GM13976 (cell line): ENCODE measurements at regions not wholly inside any gene's neighbourhood (a gene's known extent, or its start where the extent isn't known, plus 50 kb on each side); places are given as distances from the start of the nearest gene placed in this dataset.

Experiments
- DNase-seq: peaks from one replicate; pipeline ENCODE4 v3.0.0; 2012; ENCODE audit warnings: low spot score
- in situ Hi-C: fragments of 300-500 bp; cut with MboI; formaldehyde crosslinking; loops from one replicate; pipeline ENCODE4 v1.12.0; 2022; ENCODE audit warnings: low sequenced_read_pairs, mixed read lengths, inconsistent platforms; ENCODE audit not compliant: unreplicated experiment
- TF ChIP-seq, protein P1 (sequence below): IDR thresholded peaks from 2 replicates; pipeline ENCODE4 v1.5.1; 2012; ENCODE audit warnings: borderline replicate concordance, mild to moderate bottlenecking; ENCODE audit not compliant: insufficient read depth; ENCODE audit errors: extremely low read depth, missing control alignments, control extremely low read depth

DNA sequence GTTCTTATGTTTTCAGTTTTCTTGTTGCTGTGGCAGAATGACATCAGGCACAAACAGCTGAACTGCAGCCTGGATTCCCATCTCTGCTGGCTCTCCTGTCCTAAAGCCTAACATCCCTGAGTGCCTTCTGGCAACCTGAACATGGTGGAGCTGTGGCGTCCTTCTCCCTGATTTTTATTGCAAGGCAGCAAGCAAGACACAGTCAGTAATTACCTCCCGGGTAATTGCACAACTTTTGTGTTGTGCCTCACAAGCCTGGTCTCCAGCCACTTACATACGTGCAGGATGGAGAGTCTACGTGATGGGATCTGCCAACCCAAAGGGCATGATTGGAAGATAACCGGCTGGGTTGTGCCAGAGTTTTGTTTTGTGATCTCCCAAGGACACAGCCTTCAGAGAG, 116.1 kb upstream of the PARD3 start:
- TF ChIP-seq, protein P1, sequence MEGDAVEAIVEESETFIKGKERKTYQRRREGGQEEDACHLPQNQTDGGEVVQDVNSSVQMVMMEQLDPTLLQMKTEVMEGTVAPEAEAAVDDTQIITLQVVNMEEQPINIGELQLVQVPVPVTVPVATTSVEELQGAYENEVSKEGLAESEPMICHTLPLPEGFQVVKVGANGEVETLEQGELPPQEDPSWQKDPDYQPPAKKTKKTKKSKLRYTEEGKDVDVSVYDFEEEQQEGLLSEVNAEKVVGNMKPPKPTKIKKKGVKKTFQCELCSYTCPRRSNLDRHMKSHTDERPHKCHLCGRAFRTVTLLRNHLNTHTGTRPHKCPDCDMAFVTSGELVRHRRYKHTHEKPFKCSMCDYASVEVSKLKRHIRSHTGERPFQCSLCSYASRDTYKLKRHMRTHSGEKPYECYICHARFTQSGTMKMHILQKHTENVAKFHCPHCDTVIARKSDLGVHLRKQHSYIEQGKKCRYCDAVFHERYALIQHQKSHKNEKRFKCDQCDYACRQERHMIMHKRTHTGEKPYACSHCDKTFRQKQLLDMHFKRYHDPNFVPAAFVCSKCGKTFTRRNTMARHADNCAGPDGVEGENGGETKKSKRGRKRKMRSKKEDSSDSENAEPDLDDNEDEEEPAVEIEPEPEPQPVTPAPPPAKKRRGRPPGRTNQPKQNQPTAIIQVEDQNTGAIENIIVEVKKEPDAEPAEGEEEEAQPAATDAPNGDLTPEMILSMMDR: no peak
- in situ Hi-C loops: no loop called here
- DNase-seq: no peak

DNA sequence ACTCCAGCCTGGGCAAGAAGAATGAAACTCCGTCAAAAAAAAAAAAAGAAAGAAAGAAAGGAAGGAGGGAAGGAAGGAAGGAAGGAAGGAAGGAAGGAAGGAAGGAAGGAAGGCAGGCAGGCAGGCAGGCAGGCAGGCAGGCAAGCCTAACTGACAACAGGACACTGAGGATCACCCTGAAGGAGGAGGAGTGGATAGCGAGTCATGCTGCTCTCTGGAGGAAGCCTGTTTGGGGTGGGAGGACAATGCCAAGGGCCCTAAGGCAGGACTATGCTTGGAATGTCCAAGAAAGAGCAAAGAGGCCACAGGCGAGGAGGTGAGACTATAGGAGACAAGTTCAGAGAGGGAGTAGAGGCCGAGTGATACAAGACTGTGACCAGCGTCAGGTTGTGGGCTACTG, 107.0 kb upstream of the PARD3 start:
- TF ChIP-seq, protein P1: no peak
- no peak for DNase-seq
- in situ Hi-C loops: no loop called here

DNA sequence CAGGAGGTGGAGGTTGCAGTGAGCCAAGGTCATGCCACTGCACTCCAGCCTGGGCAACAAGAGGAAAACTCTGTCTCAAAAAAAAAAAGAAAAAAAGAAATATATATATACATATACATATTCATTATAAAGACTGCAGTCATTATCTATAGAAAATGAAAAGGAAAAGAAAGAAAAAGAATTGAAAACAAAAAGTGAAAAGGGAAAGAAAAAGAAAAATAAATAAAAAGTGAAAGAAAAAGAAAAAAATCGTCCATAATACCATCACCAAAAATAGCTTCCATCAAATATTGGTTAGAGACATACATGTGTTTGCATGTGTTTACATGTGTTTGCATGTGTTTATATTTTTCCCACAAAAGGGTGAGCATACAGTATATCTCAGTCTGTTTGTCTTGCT, 105.5 kb upstream of the PARD3 start:
- in situ Hi-C loops: no loop called here
- no peak for DNase-seq
- TF ChIP-seq, protein P1: no peak

DNA sequence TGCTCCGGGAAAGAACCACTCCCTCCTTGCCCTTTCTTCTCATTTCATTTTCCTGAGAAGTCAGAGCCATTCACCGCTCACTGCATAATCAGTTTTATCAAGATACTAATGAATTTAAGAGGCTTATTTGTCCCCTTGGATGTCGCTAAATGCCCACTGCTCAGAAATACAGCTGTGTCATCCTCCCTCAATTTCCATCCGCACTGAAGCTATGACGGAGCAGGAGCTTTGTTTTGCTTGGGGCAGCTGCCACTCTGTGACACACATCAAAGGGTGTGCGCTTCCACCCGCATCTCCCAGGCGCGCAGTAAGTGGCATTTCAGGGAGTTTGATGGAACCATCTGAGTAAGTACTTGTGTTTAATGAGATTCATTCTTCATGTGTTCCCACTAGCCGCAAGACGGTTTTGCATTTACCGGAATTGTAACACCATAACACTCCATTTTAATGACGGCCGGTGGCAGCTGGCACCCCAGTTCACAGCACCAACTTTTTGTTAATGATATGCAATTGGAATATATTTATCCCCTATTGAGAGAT, 103.8 kb upstream of the PARD3 start:
- TF ChIP-seq, protein P1: no peak
- no peak for DNase-seq
- in situ Hi-C loops: no loop called here

DNA sequence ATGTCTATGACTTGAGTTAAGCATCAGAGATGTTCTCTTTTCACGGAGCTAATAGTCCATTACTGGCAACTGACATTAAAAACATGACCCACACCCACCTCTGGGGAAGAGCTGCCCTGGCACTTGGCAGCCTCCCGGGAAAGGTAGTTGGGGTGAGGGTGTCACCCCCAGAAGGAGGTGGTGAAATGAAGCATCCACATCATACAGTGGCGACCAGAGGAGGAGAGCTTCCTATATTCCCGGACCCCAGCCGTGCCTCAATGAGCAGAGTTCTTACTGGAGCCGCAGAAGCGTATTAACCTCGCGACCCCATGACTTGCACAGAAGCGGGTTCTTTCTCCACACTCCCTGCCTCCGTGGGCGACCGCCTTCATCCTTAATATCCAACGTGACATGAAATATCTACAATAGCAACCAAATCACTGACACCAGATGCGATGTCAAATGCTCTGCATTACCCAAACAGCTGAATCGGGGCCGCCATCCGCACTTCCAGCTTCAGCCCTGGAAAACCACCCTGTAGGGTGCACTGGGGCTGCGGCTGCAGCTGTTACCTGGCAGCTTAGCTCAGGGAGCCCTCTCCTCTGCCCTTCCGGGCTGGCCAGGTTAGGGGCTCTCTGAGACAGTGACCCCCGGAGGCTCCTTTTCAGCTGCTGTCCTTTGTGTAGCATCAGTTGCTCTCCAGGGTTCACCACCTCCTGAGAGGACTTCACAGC, 103.1 kb upstream of the PARD3 start:
- DNase-seq: no peak
- TF ChIP-seq, protein P1: no peak
- in situ Hi-C loops: no loop called here

GRCh38 chr10:34916314-34916713, 101.2 kb upstream of the PARD3 start:
- in situ Hi-C loops: no loop called here
- no peak for DNase-seq
- TF ChIP-seq, protein P1: no peak

DNA sequence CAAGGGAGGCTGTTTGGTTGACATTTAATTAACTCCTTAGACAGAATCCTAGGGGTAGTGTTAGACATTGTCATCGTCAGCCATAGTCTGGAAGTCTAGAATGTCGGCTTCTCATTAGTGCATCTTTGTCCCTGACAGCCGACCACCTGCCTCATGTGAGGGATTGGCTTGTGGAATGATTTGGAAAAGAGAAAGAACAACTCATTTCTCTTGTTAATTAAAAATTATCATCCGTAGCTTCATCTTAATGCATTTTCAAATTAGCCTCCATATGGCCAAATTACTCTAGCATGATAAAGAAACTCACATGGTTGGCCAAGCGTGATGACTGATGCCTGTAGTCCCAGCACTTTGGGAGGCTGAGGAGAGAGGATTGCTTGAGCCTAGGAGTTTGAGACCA, 97.7 kb upstream of the PARD3 start:
- TF ChIP-seq, protein P1: no peak
- no peak for DNase-seq
- in situ Hi-C loops: no loop called here
